Dermis microvascular lymphatic vessel endothelial cell (primary cell): ENCODE measurements at regions not wholly inside any gene's neighbourhood (a gene's known extent, or its start where the extent isn't known, plus 50 kb on each side); places are given as distances from the start of the nearest gene placed in this dataset.
"Not testable (repeated sequence)": the region's sequence is repeated elsewhere in the genome, so short reads cannot be mapped to it uniquely, and the experiment has no call there.

ENCODE experiments used
- DNase-seq, 2 donors: peaks; one replicate each; pipeline versions ENCODE4 v3.0.0 to v3.0.0-alpha.2; 2010; ENCODE audit warnings: low read depth in 2 of 2

DNA sequence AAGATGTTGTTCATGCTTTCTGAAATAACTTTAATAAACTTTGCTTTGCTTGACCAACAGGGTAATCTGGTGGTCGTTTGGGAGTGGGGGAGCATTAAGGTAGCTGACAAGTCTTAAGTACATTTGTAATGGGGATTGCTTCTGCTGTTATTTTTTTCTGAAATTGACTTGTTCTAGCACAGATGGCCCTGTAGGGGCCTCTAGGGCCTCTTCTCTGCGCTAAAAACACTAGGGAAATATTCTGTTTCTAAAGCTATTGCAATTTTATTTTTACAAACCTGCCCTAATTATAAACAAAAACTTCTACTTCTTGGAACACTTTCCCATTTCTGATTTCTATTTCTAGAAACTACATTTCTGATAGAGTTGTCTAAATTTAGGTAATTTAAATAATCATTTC lies 191.3 kb upstream of the KCNJ3 start:
- no peak for DNase-seq

DNA sequence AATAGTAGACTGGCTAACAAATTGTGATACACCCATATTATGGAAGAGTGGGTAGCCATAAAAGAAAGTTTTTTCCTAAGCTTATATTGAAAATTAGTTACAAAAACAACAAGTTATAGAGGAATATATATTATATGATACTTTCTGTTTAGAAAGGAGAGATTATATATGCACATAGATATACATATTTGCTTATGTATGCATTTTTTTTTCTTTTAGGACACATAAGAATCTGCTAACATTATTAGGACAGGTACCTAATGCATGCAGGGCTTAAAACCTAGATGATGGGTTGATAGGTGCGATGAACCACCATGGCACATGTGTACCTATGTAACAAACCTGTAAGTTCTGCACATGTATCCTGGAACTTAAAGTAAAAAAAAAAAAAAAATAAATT lies 179.6 kb upstream of the KCNJ3 start:
- DNase-seq = no peak

DNA sequence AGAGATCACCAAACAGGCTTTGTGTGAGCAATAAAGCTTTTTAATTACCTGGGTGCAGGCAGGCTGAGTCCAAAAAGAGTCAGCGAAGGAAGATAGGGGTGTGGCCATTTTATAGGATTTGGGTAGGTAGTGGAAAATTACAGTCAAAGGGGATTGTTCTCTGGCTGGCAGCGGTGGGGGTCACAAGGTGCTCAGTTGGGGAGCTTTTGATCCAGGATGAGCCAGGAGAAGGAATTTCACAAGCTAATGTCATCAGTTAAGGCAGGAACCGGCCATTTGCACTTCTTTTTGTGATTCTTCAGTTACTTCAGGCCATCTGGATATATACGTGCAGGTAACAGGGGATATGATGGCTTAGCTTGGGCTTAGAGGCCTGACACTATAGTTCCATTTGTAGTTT lies 177.5 kb upstream of the KCNJ3 start:
- DNase-seq = not testable (repeated sequence)

DNA sequence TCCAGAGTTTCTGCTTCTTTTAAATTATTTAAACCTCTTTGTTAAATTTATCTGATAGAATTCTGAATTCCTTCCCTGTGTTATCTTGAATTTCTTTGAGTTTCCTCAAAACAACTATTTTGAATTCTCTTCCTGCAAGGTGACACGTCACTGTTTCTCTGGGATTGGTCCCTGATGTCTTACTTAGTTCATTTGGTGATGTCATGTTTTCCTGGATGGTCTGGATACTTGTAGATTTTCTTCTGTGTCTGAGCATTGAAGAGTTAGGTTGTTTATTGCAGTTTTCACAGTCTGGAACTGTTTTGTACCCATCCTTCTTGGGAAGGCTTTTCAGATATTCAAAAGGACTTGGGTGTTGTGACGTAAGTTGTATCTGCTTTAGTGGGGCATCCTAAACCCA lies 172.3 kb upstream of the KCNJ3 start:
- DNase-seq = no peak

DNA sequence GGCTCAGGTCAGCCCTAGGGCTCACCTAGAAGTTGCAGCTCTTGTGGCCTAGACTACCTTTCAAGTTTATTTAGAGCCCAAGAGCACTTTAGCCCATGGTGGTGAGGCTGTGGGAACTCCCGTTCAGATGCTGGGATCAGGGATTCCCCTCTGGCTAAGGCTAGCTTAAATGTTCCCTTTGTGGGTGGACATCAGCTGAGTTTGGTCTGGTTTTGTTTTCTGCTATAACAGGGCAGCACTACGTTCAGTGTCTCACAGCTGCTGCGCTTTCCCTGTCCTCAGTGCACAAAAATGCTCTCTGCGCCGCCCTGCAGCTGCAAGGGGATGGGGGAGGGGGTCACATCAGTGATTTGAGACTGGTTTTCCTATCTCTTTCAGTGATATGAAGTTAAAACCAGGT lies 170.5 kb upstream of the KCNJ3 start:
- no peak for DNase-seq

DNA sequence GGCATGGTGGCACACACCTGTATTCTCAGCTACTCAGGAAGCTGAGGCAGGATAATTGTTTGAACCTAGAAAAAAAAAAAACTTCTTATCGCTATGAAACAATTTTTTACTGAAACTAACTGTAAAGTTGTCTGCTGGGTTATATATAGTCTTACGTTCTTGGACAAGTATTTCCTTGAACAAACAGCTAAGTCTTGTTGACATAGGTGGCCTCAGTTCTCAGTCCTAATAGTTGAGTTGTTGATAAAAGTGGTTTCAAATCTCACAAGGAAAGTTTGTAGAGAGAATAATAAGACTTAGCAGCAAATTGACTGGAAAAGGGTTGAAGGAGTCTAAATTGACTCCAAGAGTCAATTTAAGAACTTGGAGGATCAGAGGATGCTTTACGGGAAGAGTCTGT lies 166.5 kb upstream of the KCNJ3 start:
- no peak for DNase-seq

DNA sequence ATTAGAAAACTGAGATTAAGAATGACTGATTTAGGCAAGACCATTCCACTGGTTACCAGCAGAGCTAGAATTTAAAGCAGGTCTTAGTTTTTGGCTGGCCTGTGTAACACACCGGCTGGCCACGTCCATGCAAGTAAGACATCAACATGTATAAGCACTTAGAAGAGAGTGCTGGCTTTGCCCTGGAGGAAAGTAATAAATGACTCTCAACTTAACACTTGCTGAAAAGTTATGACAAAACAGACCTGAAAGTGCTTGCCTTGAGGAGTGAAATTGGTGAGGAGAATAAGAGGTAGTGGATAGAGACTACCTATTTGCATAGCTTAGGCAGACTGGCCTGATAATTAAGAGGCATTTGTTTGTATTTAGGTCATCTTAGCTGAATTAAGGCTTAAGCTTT lies 165.7 kb upstream of the KCNJ3 start:
- DNase-seq = no peak

DNA sequence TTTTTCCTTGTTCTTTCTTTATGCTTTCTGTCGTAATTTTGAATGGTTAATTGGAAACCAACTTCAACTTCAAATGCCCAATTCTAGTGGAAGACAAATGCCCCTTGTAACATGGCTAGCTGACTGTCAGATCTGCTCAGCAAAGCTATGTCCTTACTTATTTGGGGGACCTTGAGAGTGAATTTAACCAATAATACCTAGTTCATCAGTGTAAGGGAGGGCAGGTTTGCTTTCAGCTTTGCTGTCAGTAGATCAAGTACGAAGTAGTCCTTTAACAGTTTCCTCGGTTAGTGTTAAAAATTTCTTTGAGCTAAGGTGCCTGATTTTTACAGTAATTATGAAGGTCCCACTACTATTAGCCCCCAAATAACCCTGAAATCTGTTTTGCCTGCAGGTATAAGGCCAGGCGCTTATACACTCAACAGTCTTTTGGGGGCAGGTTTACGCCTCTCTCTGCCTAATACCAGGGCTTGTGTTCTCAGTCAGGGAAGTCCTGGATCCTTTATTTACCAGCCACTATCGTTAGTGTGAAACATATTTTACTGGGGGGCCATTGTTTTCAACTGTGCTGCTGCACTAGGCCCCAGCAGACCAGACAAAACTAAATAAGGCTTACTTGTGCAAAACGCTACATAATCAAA lies 165.1 kb upstream of the KCNJ3 start:
- DNase-seq = no peak

DNA sequence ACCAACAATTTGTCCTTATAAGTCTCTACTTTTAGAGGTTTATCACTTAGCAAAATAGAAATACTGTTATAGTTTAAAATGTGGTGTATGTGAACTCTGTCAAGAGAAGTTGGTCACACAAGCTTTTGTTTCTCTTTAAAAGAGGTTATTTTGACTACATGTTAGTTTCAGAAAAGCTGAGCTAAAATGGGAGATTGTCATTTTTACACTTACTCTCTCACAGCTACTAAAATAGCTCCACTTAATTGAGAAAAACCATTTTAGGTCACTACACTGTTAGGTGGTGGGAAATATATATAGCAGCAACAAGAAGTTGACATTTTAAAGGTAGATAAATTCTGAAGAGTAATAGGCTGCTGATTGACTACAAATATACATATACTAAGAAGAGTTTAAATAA lies 161.5 kb upstream of the KCNJ3 start:
- DNase-seq = no peak

DNA sequence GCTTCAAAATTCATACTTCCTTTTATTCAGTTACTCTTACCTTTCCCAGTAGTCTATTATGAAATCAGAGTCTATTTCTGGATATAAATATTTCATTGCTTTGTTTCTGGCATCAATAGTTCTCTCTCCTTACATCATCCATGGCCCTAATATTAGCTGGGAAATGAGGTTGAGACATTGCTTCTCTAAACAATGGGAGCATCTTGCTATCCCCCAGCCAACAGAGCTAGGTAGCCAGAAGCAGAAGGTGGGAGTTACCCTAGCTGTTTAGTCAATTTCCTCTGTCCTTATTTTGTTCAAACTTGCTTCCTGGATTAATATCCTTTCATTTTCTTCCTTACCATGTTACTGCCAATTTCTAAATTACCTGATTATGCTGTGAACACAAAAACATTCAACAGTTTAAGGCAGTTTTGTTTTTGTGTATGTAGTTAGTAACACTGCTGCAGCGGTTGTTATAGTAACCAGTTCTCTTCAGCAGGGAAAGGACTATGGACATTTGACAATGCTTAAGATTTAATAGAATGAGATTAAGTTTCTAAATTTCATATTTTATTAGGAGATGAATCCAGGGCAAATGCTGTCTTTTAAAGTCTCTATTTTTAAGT lies 160.5 kb upstream of the KCNJ3 start:
- DNase-seq = no peak

DNA sequence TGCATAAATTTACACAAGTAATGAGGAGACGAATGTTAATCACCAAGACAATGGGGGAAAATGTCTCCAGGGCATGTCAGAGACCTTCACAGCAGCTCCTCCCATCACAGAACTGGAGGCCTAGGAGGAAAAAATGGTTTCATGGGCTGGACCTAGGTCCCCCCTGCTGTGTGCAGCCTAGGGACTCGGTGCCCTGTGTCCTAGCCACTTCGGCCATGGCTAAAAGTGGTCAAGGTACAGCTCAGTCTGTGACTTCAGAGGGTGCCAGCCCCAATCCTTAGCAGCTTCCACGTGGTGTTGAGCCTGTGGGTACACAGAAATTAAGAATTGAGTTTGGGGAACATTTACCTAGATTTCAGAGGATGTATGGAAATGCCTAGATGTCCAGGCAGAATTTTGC lies 152.2 kb upstream of the KCNJ3 start:
- no peak for DNase-seq

DNA sequence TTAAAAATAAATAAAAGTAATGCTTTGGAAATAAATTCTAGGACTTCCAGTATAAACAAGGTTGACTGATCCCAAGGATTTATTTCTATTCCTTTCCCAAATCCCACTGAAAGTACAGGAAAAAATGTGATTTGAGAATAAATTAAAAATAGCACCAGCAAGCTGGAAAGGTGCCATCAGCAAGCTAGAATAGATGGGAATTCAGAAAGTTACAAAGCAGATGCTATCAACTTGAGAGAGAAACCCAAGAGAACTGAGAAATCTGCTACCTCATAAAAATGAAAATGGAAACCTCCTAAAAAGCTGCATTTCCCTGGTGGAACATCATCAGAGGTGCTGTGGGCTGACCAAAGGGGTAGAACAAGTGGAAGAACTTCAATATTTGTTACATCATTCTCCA lies 148.6 kb upstream of the KCNJ3 start:
- no peak for DNase-seq

DNA sequence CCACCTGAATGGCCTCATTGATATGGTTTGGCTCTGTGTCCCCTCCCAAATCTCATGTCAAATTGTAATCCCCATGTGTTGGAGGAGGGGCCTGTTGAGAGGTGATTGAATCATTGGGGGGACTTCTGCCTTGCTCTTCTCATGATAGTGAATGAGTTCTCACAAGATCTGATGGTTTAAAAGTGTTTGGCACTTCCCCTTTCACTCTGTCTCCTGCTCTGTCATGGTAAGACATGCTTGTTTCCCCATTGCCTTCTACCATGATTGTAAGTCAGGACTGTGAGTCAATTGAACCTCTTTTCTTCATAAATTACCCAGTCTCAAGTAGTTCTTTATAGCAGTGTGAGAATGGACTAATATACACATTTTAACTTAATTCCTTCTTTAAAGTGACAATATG lies 146.8 kb upstream of the KCNJ3 start:
- no peak for DNase-seq

DNA sequence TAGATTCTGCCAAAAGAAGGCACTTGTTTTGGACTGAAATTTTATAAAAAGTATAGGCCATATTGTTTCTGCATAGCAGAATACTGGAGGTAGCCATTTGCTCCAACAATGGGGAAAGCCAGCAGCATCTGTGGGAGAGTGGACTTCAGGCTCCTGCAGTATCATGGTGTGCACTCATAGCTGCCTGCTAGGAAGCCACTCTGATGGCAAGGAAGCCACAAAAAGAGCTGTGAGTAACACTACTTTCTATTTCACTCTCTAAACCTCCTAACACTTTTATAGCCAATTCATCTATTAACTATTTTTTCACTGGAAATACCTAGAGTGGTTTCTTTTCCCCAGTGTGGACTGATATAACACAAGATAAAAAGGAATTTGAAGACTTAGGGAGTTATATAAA lies 144.4 kb upstream of the KCNJ3 start:
- no peak for DNase-seq

DNA sequence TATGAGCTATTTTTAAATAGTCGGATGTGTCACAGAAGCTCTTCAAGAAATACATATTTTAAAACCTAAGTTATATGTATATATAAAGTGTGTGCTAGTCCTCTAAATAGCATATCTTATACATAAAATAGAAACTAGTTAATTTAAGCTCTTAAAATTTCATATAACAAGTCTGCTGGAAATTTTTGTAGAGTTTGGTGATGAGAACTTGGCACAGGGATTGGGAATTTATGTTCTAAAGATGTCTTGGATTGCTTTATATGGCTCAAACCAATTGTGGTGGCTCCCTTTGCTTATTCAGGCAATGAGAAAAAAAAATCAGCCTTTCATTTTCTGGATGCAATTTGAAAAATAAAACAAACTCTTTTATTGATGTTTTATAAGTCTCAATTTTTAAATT lies 142.8 kb upstream of the KCNJ3 start:
- no peak for DNase-seq

DNA sequence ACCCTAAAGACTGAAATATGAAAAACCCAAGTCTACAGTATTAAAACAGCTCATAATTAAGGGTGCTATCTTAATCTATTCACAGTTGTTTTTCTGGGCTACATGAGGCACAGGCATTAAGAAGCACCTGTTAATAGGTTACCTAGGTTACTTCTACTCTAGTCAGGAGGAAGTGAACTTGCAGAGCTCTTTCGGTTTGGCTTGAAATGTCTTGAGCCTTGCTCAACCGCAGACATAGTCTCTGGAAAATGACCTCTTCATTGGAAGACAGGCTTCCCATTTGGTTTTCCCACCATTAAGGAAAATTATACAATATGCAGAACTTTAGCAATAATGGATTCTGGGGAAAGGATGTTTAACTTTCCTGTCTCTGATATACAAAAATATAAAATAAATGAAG lies 142.3 kb upstream of the KCNJ3 start:
- DNase-seq = no peak

DNA sequence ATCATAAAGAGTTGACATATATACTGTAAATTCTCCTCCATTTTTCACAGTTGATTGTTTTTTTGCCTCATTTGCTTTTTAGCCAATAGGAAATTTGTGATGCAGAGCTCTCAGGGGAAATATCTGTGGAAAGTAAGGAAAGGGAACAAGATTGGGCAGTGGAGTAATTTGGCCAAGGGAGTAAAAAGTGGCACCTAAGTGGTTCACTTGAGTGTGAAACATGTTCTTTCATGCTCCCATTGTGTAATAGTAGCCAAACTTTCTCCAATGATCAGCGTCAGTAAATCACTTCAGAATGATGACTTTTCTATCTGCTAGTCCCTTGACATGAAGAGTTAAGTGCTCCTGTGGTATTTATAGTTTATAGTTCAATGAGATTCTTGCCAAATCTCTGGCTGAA lies 141.9 kb upstream of the KCNJ3 start:
- DNase-seq = no peak

DNA sequence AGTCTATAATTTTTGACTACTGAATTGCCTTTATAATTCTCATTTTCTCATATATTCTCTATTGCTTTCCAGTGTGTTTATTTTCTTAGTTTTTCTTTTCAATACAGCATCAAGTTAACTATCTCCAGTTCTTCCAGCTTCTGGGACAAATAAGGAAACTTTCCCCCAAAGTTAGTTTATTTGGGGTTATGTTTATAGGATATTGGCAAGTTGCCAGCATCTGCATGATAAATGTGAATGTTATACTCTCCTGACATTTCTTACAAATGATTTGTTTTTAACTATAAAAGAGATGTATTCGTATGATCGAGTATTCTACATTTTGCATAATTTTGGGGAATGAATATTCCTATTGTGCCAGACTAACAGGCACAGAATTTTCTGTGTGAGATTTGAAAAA lies 140.6 kb upstream of the KCNJ3 start:
- DNase-seq = no peak

DNA sequence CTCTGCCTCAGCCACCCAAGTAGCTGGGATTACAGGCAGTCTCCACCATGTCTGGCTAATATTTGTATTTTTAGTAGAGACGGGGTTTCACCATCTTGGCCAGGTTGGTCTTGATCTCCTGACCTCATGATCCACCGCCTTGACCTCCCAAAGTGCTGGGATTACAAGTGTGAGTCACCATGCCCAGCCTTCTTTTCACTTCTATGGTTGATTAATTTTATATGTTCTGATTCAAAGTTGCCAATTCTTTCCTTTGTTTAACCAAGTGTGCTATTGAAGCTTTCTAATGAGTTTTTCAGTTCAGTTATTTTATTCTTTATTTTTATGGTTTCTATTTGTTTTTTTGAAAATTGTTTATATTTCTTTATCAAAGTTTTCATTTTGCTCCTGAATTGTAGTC lies 133.1 kb upstream of the KCNJ3 start:
- DNase-seq = no peak

DNA sequence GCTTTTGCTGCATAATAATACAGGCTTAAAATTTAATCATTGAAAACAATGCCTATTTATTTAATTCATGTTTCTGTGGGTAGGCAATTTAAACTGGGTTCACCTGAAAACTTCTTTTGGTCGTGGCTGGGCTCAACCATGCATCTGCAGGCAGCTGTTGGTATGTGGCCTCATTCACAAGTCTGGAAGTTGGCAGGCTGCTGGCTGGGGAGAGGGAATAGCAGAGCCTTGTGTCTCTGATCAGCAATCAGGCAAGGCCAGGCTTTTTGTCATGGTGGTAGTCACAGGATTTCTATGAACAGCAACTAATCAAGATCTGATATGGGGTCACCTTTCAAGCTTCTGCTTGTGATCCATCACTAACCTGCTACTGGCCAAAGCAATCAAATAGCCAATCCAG lies 130.1 kb upstream of the KCNJ3 start:
- no peak for DNase-seq

DNA sequence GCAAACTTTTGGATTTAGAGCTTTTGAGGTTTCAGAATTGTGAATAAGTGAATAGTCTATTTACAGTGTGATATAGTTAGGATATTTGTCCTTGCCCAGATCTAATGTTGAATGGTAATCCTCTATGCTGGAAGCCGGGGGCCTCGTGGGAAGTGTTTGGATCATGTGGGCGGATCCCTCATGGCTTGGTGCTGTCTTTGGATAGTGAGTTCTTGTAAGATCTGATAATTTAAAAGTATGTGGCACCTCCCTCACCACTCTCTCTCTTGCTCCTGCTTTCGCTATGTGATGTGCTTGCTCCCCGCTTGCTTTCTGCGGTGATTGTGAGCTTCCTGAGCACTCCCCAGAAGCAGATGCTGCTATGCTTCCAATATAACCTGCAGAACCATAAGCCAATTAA lies 128.0 kb upstream of the KCNJ3 start:
- no peak for DNase-seq

DNA sequence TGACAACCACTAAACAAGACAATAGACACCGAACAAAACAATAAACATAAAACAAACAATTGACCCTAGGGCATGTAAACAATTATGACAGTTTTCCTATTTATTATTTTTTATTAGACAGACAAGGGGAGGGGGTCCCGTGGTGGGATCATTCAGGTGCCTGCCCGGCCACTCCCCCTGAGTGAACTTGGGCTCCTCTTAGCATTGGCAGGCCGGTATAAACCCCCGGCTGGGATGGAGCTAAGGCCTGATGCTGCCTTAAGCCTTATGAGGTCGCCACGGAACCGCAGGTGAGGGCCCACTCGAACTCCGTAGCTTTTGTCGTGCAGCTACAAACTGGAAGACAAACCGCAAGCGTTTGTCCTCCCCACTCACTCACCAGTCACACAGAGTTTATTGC lies 121.8 kb upstream of the KCNJ3 start:
- DNase-seq = not testable (repeated sequence)

DNA sequence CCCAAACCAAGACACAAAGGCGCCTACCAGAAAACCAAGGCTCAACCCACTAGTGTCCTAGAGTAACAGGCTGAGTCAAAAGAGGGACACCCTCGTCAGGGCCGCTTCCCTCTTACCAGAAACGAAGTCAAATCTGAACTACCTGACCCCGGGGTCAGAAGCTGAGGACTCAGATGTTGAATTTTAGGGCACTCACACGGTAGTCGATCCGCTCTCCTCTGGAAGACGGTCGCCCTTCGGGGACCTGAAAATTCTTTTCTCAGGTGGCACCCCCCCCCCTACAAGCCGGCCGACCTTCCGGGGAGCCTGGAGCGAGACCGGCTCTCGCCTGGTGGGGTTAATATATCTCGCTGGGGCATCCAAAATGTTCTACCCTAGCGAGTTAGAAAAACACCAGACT lies 121.1 kb upstream of the KCNJ3 start:
- DNase-seq = no peak

DNA sequence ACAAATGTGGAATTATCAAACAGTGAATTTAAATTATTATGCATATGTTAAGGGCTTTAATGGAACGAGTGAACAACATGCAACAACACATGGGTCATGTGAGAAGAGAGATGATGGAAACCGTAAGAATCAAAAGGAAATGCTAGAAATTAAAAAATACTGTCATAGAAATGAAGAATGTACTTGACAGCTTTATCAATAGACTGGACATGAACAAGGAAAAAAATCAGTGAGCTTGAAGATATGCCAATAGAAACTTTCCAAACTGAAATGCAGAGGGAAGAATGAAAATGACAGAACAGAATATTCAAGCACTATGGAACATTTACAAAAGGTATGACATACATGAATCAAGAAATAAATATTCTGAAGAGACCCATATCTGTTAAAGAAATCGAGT lies 117.7 kb upstream of the KCNJ3 start:
- no peak for DNase-seq
